Endothelial cell of umbilical vein (primary cell): ENCODE measurements at regions not wholly inside any gene's neighbourhood (a gene's known extent, or its start where the extent isn't known, plus 50 kb on each side); places are given as distances from the start of the nearest gene placed in this dataset.

ENCODE experiments used
- BruUV-seq: library from RNA; stranded (reverse); fragments of 400-500 nt; replicated peaks from 2 replicates; lab custom pipeline; 2021; lab: Mats Ljungman, UMichigan
- CTCF ChIA-PET: fragments of 300-600, 350-600 bp; sonication (Branson Sonifier 250); formaldehyde crosslinking; loops from one replicate; lab custom pipeline; 2021; ENCODE audit warnings: antibody characterized with exemption, inconsistent platforms; lab: Charles Lee
- POLR2A ChIA-PET: fragments of 300-600, 350-600 bp; sonication (Branson Sonifier 250); formaldehyde crosslinking; loops from one replicate; lab custom pipeline; 2021; ENCODE audit warnings: antibody characterized with exemption, inconsistent platforms; lab: Charles Lee
- DNase-seq: peaks from one replicate; pipeline ENCODE4 v3.0.0-alpha.2; 2011; ENCODE audit warnings: low read depth, low spot score
- FAIRE-seq: peaks from 2 replicates; lab custom pipeline; 2011; peaks lifted over from hg19 to GRCh38; lab: Jason Lieb, UNC
- H2AFZ ChIP-seq: 2 replicates; pipeline ENCODE4 v1.6.0; 2012; ENCODE audit warnings: low read depth, low read length, control low read depth, inconsistent platforms
- H3K27ac ChIP-seq: 2 replicates; pipeline ENCODE4 v1.5.1; 2011; ENCODE audit warnings: low read depth, mild to moderate bottlenecking, control low read depth, low read length, moderate library complexity; ENCODE audit not compliant: insufficient read depth
- H3K27me3 ChIP-seq, 2 experiments: 2 replicates each; pipeline versions ENCODE4 v1.6.0 to v1.6.1; 2011; ENCODE audit warnings: low read length in 2 of 2, mixed read lengths in 1 of 2; ENCODE audit not compliant: control insufficient read depth in 2 of 2, insufficient read depth in 2 of 2
- H3K36me3 ChIP-seq, 2 experiments: 2 replicates in 1 of 2; 3 replicates in 1 of 2; pipeline ENCODE4 v1.5.1; 2011; ENCODE audit warnings: low read length in 2 of 2, mild to moderate bottlenecking in 1 of 2, moderate library complexity in 1 of 2; ENCODE audit not compliant: control insufficient read depth in 2 of 2, insufficient read depth in 2 of 2; ENCODE audit errors: extremely low read depth in 1 of 2
- H3K4me1 ChIP-seq: 3 replicates; pipeline ENCODE4 v1.5.1; 2011; ENCODE audit warnings: mild to moderate bottlenecking, low read length; ENCODE audit not compliant: control insufficient read depth, insufficient read depth; ENCODE audit errors: extremely low read depth
- H3K4me2 ChIP-seq: 2 replicates; pipeline ENCODE4 v1.6.1; 2011; ENCODE audit warnings: low read length, control low read depth, mixed read lengths; ENCODE audit not compliant: insufficient read depth
- H3K4me3 ChIP-seq, 3 experiments: fragments of 200-600 bp in 1 of 3; sonication (generic), shearing (Covaris generic) in 1 of 3; replicated peaks in 1 of 3; 2 replicates each; pipeline ENCODE4 v1.5.1; 2011 to 2016; ENCODE audit warnings: control low read depth in 3 of 3, low read length in 3 of 3, mild to moderate bottlenecking in 2 of 3, inconsistent platforms in 1 of 3, low read depth in 1 of 3, moderate library complexity in 1 of 3; ENCODE audit not compliant: insufficient read depth in 1 of 3
- H3K79me2 ChIP-seq: 2 replicates; pipeline ENCODE4 v1.6.0; 2012; ENCODE audit warnings: low read length, inconsistent platforms; ENCODE audit not compliant: control insufficient read depth, insufficient read depth
- H3K9ac ChIP-seq: replicated peaks from 2 replicates; pipeline ENCODE3; 2011; ENCODE audit warnings: low read length, control low read depth; ENCODE audit not compliant: insufficient read depth; ENCODE audit errors: extremely low read depth
- H3K9me1 ChIP-seq: replicated peaks from 3 replicates; pipeline ENCODE4 v1.6.0; 2011; ENCODE audit warnings: mild to moderate bottlenecking, low read length; ENCODE audit not compliant: control insufficient read depth, insufficient read depth; ENCODE audit errors: extremely low read depth
- H3K9me3 ChIP-seq: replicated peaks from 2 replicates; pipeline ENCODE4 v1.5.1; 2012; ENCODE audit warnings: low read length, inconsistent platforms; ENCODE audit not compliant: control insufficient read depth, insufficient read depth
- H4K20me1 ChIP-seq: replicated peaks from 2 replicates; pipeline ENCODE3; 2011; ENCODE audit warnings: mild to moderate bottlenecking, low read length; ENCODE audit not compliant: control insufficient read depth, insufficient read depth; ENCODE audit errors: extremely low read depth
- CTCF ChIP-seq, 2 donors: IDR thresholded peaks; 1 replicate in 1 of 2; 2 replicates in 1 of 2; pipeline ENCODE4 v1.5.1; 2011; ENCODE audit warnings: low read length in 2 of 2, mild to moderate bottlenecking in 2 of 2, moderate library complexity in 2 of 2, control low read depth in 1 of 2, inconsistent platforms in 1 of 2, low read depth in 1 of 2; ENCODE audit not compliant: insufficient read depth in 1 of 2; ENCODE audit errors: extremely low read depth in 1 of 2
- EZH2 ChIP-seq: IDR thresholded peaks from 2 replicates; pipeline ENCODE4 v1.6.1; 2012; ENCODE audit warnings: borderline replicate concordance, low read depth, mild to moderate bottlenecking, moderate library complexity, low read length, inconsistent platforms; ENCODE audit not compliant: severe bottlenecking
- FOS ChIP-seq: IDR thresholded peaks from 2 replicates; pipeline ENCODE4 v1.6.1; 2011; ENCODE audit warnings: mild to moderate bottlenecking, low read length, moderate library complexity, borderline replicate concordance; ENCODE audit not compliant: insufficient read depth
- GATA2 ChIP-seq: IDR thresholded peaks from 2 replicates; pipeline ENCODE4 v1.7.0; 2011; ENCODE audit warnings: low read depth, mild to moderate bottlenecking, moderate library complexity, mixed read lengths, low read length; ENCODE audit not compliant: insufficient read length, insufficient read depth
- JUN ChIP-seq: IDR thresholded peaks from 2 replicates; pipeline ENCODE4 v1.6.1; 2011; ENCODE audit warnings: borderline replicate concordance, low read depth; ENCODE audit not compliant: insufficient read length, insufficient read depth
- MAX ChIP-seq: IDR thresholded peaks from 2 replicates; pipeline ENCODE4 v1.6.1; 2011; ENCODE audit not compliant: insufficient read depth, insufficient read length
- MYC ChIP-seq: IDR thresholded peaks from one replicate; pipeline ENCODE4 v1.6.1; 2011; ENCODE audit warnings: mild to moderate bottlenecking, low read depth, low read length
- POLR2A ChIP-seq: IDR thresholded peaks from 2 replicates; pipeline ENCODE4 v1.6.1; 2012; ENCODE audit warnings: low read depth, mild to moderate bottlenecking, control low read depth, low read length
- POLR2AphosphoS5 ChIP-seq: IDR thresholded peaks from 2 replicates; pipeline ENCODE4 v1.6.1; 2012; ENCODE audit warnings: low read depth, mild to moderate bottlenecking, control low read depth, low read length, moderate library complexity; ENCODE audit not compliant: insufficient read depth
- dilution Hi-C: fragments of 300-500 bp; cut with MboI; formaldehyde crosslinking; loops from one replicate; pipeline ENCODE4 v1.15.0; 2019; ENCODE audit warnings: low sequenced_read_pairs; ENCODE audit not compliant: extremely low pct_ligation_motif_present
- intact Hi-C: fragments of 100-400 bp; cut with micrococcal nuclease; formaldehyde crosslinking; loops from one replicate; pipeline ENCODE4 v1.10.0; 2022

GRCh38 chr12:22924391-22924790 is 299.4 kb downstream of the ETNK1 start:
- Histone ChIP-seq H3K4me3 (no peak overlapping the region), H3K79me2 (no peaks in the 10 kb centered on the region), H3K9me3 (no peaks in the 10 kb centered on the region), H3K4me2 (no peak overlapping the region), H3K9ac (no peak overlapping the region), H3K4me1 (no peaks in the 10 kb centered on the region), H3K36me3 (no peaks in the 10 kb centered on the region), H3K27me3 (no peaks in the 10 kb centered on the region), H4K20me1 (no peaks in the 10 kb centered on the region), H3K9me1 (no peaks in the 10 kb centered on the region), H3K27ac (no peak overlapping the region), H2AFZ (no peak overlapping the region)
- FAIRE-seq: no peak
- TF ChIP-seq POLR2AphosphoS5: no peak
- TF ChIP-seq MYC: no peak
- TF ChIP-seq POLR2A: no peak
- no peak for TF ChIP-seq CTCF (IDR thresholded peaks at IDR 0.05; ENCODE audit: extremely low read depth in 1 of 2, insufficient read depth in 1 of 2, low read depth in 1 of 2, low read length in 2 of 2)
- no peak for TF ChIP-seq FOS
- TF ChIP-seq JUN: no peak
- TF ChIP-seq EZH2: no peak
- TF ChIP-seq GATA2: no peak
- no peak for TF ChIP-seq MAX
- ChIA-PET CTCF (no interaction called here), POLR2A (no interaction called here)
- BruUV-seq: no TSS peak
- intact Hi-C loops (no loop called here), dilution Hi-C loops (no loop called here)
- no peak for DNase-seq
